Hepatocyte (in vitro differentiated cells): ENCODE measurements at regions not wholly inside any gene's neighbourhood (a gene's known extent, or its start where the extent isn't known, plus 50 kb on each side); places are given as distances from the start of the nearest gene placed in this dataset.

Source experiments
- DNase-seq: peaks from one replicate; pipeline ENCODE4 v3.0.0-alpha.2; 2016; ENCODE audit warnings: low spot score
- H2AFZ ChIP-seq: fragments of 200-600 bp; sonication (generic); 2 replicates; pipeline ENCODE4 v1.6.0; 2016; ENCODE audit warnings: antibody characterized with exemption, mild to moderate bottlenecking
- H3K27ac ChIP-seq: fragments of 200-600 bp; sonication (generic); 2 replicates; pipeline ENCODE4 v1.5.1; 2016; ENCODE audit warnings: mild to moderate bottlenecking
- H3K27me3 ChIP-seq: fragments of 200-600 bp; sonication (generic); 2 replicates; pipeline ENCODE4 v1.6.1; 2016
- H3K36me3 ChIP-seq: fragments of 200-600 bp; sonication (generic); replicated peaks from 2 replicates; pipeline ENCODE4 v1.5.1; 2016; ENCODE audit warnings: low read depth; ENCODE audit not compliant: insufficient read depth
- H3K4me1 ChIP-seq: fragments of 200-600 bp; sonication (generic); 2 replicates; pipeline ENCODE4 v1.5.1; 2016; ENCODE audit warnings: mild to moderate bottlenecking, moderate library complexity; ENCODE audit not compliant: insufficient read depth
- H3K4me2 ChIP-seq: fragments of 200-600 bp; sonication (generic); 2 replicates; pipeline ENCODE4 v1.6.0; 2016
- H3K4me3 ChIP-seq: fragments of 200-600 bp; sonication (generic); 2 replicates; pipeline ENCODE4 v1.5.1; 2016; ENCODE audit warnings: mild to moderate bottlenecking
- H3K79me2 ChIP-seq: fragments of 200-600 bp; sonication (generic); 2 replicates; pipeline ENCODE4 v1.6.0; 2017; ENCODE audit warnings: mild to moderate bottlenecking
- H3K9me2 ChIP-seq: fragments of 200-600 bp; sonication (generic); replicated peaks from 2 replicates; pipeline ENCODE4 v1.6.0; 2017; ENCODE audit warnings: mild to moderate bottlenecking; ENCODE audit not compliant: insufficient read depth
- H3K9me3 ChIP-seq: fragments of 200-600 bp; sonication (generic); 2 replicates; pipeline ENCODE4 v1.5.1; 2016; ENCODE audit warnings: low read depth, mild to moderate bottlenecking
- H4K20me1 ChIP-seq: fragments of 200-600 bp; sonication (generic); 2 replicates; pipeline ENCODE4 v1.6.0; 2016; ENCODE audit warnings: mild to moderate bottlenecking; ENCODE audit not compliant: insufficient read depth, poor library complexity, severe bottlenecking
- CTCF ChIP-seq: fragments of 200-600 bp; sonication (generic); IDR thresholded peaks from 2 replicates; pipeline ENCODE4 v1.5.1; 2016; ENCODE audit warnings: antibody characterized with exemption, mild to moderate bottlenecking; ENCODE audit not compliant: poor library complexity
- EZH2 ChIP-seq: fragments of 200-600 bp; sonication (generic); IDR thresholded peaks from 2 replicates; pipeline ENCODE4 v1.6.1; 2016; ENCODE audit warnings: antibody characterized with exemption, mild to moderate bottlenecking, borderline replicate concordance
- EZH2phosphoT487 ChIP-seq: fragments of 200-600 bp; sonication (generic); IDR thresholded peaks from one replicate; pipeline ENCODE4 v1.6.1; 2018; ENCODE audit warnings: antibody characterized with exemption, mild to moderate bottlenecking, low read depth, moderate library complexity; ENCODE audit not compliant: unreplicated experiment, severe bottlenecking
- WGBS: methylation state at CpG from one replicate; pipeline ENCODE4 v1.1.6; 2016; ENCODE audit warnings: low lambda C conversion rate; ENCODE audit errors: missing lambda C conversion rate; 5-methylcytosine and 5-hydroxymethylcytosine counted together

GRCh38 chr4:137668885-137669545 lies 136.7 kb upstream of the PCDH18 start:
- Histone ChIP-seq H3K4me2 (no peak overlapping the region), H3K36me3 (no peaks in the 10 kb centered on the region), H3K9me3 (no peaks in the 10 kb centered on the region), H3K79me2 (no peaks in the 10 kb centered on the region), H3K27me3 (no peaks in the 10 kb centered on the region), H4K20me1 (no peaks in the 10 kb centered on the region), H3K27ac (no peak overlapping the region), H2AFZ (no peak overlapping the region), H3K9me2 (no peaks in the 10 kb centered on the region), H3K4me3 (no peak overlapping the region), H3K4me1 (peaks cover 14% of the 10 kb centered on the region)
- no peak for DNase-seq
- no peak for TF ChIP-seq EZH2
- TF ChIP-seq EZH2phosphoT487 = no peak
- TF ChIP-seq CTCF = no peak

DNA sequence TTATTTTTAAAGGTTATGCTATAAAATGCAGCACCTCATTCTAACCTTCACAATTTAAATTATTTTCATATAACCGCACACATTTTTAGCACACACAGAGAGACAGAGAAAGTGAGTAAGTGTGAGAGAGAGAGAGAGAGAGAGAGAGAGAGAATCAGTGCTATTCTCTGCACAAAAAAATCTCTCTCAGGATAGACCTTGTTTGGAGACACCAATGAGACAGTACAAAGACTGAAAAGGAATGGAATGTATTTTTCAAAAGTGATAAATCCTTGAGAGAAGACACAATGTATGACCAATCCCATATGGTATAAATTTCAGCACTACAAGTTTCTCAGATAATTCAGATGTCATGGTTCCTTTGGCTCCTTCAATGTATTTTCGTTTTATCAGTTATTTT lies 132.1 kb upstream of the PCDH18 start:
- 43% methylated on average over 2 of the region's 2 CpGs for WGBS

DNA sequence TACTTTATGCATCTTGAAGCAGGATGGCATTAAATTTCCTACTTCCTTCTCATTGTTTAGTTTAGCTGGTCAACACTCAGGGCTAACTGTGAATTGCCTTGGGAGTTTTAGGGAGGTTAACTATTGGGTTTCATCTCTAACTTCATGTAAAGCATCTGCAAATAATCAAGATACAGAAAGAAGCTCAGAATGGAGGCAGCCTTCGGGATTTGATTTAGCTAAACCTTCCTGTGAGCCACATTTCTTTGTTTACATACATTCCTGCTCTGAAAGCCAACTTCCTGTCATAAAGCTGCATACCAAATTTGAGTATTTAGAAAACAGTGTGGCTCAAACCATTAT lies 131.7 kb upstream of the PCDH18 start:
- Histone ChIP-seq H3K9me3 (no peaks in the 10 kb centered on the region), H3K27ac (peak overlapping the region; percentile 87), H4K20me1 (no peaks in the 10 kb centered on the region), H3K36me3 (no peaks in the 10 kb centered on the region), H3K9me2 (no peaks in the 10 kb centered on the region), H3K4me1 (peaks cover 20% of the 10 kb centered on the region), H3K4me2 (peak overlapping the region; percentile 53), H2AFZ (no peak overlapping the region), H3K4me3 (no peak overlapping the region), H3K79me2 (no peaks in the 10 kb centered on the region), H3K27me3 (no peaks in the 10 kb centered on the region)
- DNase-seq = peak; percentile 44
- WGBS = 8% methylated on average over 1 of the region's 1 CpG
- TF ChIP-seq EZH2 = no peak
- no peak for TF ChIP-seq CTCF
- TF ChIP-seq EZH2phosphoT487 = no peak

More for the DNA sequence above, 132.1 kb upstream of the PCDH18 start:
- Histone ChIP-seq H3K36me3 (no peaks in the 10 kb centered on the region), H3K27me3 (no peaks in the 10 kb centered on the region), H3K4me1 (peaks cover 20% of the 10 kb centered on the region), H3K9me3 (no peaks in the 10 kb centered on the region), H3K9me2 (no peaks in the 10 kb centered on the region), H3K27ac (peak overlapping the region; percentile 87), H3K4me3 (no peak overlapping the region), H3K79me2 (no peaks in the 10 kb centered on the region), H3K4me2 (peak overlapping the region; percentile 53), H2AFZ (no peak overlapping the region), H4K20me1 (no peaks in the 10 kb centered on the region)
- DNase-seq = no peak
- no peak for TF ChIP-seq EZH2phosphoT487
- no peak for TF ChIP-seq EZH2
- no peak for TF ChIP-seq CTCF
